GM18517 (cell line): ENCODE measurements at regions not wholly inside any gene's neighbourhood (a gene's known extent, or its start where the extent isn't known, plus 50 kb on each side); places are given as distances from the start of the nearest gene placed in this dataset.
"Not testable (repeated sequence)": the region's sequence is repeated elsewhere in the genome, so short reads cannot be mapped to it uniquely, and the experiment has no call there.

Source experiments
- ATAC-seq: cut with Tn5 transposase; IDR thresholded peaks from one replicate; pipeline ENCODE4 v1.9.1; 2021; ENCODE audit warnings: mild to moderate bottlenecking, moderate library complexity; ENCODE audit not compliant: unreplicated experiment

GRCh38 chr3:20573175-20573574 is 387.2 kb upstream of the SGO1 start:
- ATAC-seq: no peak

- no peak for ATAC-seq
Observed at GRCh38 chr3:20572473-20572872, 386.5 kb upstream of the SGO1 start.

- no peak for ATAC-seq
Observed at GRCh38 chr3:20569310-20569709, 383.3 kb upstream of the SGO1 start.

GRCh38 chr3:20564966-20565365 is 379.0 kb upstream of the SGO1 start:
- ATAC-seq: no peak

- no peak for ATAC-seq
Observed at GRCh38 chr3:20563985-20564384, 378.0 kb upstream of the SGO1 start.

- no peak for ATAC-seq
Observed at GRCh38 chr3:20563251-20563650, 377.2 kb upstream of the SGO1 start.

GRCh38 chr3:20561166-20561565 is 375.2 kb upstream of the SGO1 start:
- no peak for ATAC-seq

GRCh38 chr3:20560446-20560845 is 374.4 kb upstream of the SGO1 start:
- ATAC-seq: not testable (repeated sequence)

GRCh38 chr3:20558161-20558560 is 372.2 kb upstream of the SGO1 start:
- no peak for ATAC-seq

- ATAC-seq: no peak
Observed at GRCh38 chr3:20556661-20557060, 370.7 kb upstream of the SGO1 start.

GRCh38 chr3:20552605-20553275 is 366.7 kb upstream of the SGO1 start:
- no peak for ATAC-seq

- not testable (repeated sequence) for ATAC-seq
Observed at GRCh38 chr3:20547361-20548269, 361.6 kb upstream of the SGO1 start.

- ATAC-seq: no peak
Observed at GRCh38 chr3:20546636-20547035, 360.6 kb upstream of the SGO1 start.

GRCh38 chr3:20543535-20544226 is 357.7 kb upstream of the SGO1 start:
- ATAC-seq: no peak

GRCh38 chr3:20540066-20540465 is 354.1 kb upstream of the SGO1 start:
- no peak for ATAC-seq

GRCh38 chr3:20539666-20540065 is 353.7 kb upstream of the SGO1 start:
- no peak for ATAC-seq

- no peak for ATAC-seq
Observed at GRCh38 chr3:20537234-20537633, 351.2 kb upstream of the SGO1 start.

- ATAC-seq: no peak
Observed at GRCh38 chr3:20529911-20530310, 343.9 kb upstream of the SGO1 start.

GRCh38 chr3:20528180-20528770 is 342.3 kb upstream of the SGO1 start:
- no peak for ATAC-seq

GRCh38 chr3:20527368-20527767 is 341.4 kb upstream of the SGO1 start:
- no peak for ATAC-seq

GRCh38 chr3:20524328-20524727 is 338.3 kb upstream of the SGO1 start:
- ATAC-seq: no peak
